Right hindlimb (tissue), 1 donor: ENCODE measurements at regions not wholly inside any gene's neighbourhood (a gene's known extent, or its start where the extent isn't known, plus 50 kb on each side); places are given as distances from the start of the nearest gene placed in this dataset.
A peak's percentile ranks its signal among the peaks of the same experiment; 100 is the strongest.

Source experiments
- DNase-seq: peaks from one replicate; pipeline ENCODE4 v3.0.0-alpha.2; 2018

GRCh38 chr2:103734911-103735310, 973.1 kb downstream of the TMEM182 start:
- DNase-seq = no peak

GRCh38 chr2:103738108-103738507, 976.3 kb downstream of the TMEM182 start:
- DNase-seq = no peak

GRCh38 chr2:103738606-103739005, 976.8 kb downstream of the TMEM182 start:
- DNase-seq = no peak

- DNase-seq = no peak
These were observed 977.4 kb downstream of the TMEM182 start for GRCh38 chr2:103739186-103739585.

GRCh38 chr2:103739921-103740320, 978.1 kb downstream of the TMEM182 start:
- no peak for DNase-seq

GRCh38 chr2:103740631-103741030, 978.8 kb downstream of the TMEM182 start:
- DNase-seq = no peak

- no peak for DNase-seq
These were observed 981.4 kb downstream of the TMEM182 start for GRCh38 chr2:103743195-103743594.

GRCh38 chr2:103754530-103754929, 992.7 kb downstream of the TMEM182 start:
- DNase-seq = no peak

- DNase-seq = no peak
These were observed 1012.1 kb downstream of the TMEM182 start for GRCh38 chr2:103773884-103774283.

- no peak for DNase-seq
These were observed 1018.4 kb downstream of the TMEM182 start for GRCh38 chr2:103780088-103780702.

- no peak for DNase-seq
These were observed 1019.5 kb downstream of the TMEM182 start for GRCh38 chr2:103781313-103781712.

GRCh38 chr2:103784261-103784660, 1022.4 kb downstream of the TMEM182 start:
- no peak for DNase-seq

GRCh38 chr2:103785432-103785831, 1023.6 kb downstream of the TMEM182 start:
- no peak for DNase-seq

GRCh38 chr2:103785956-103786355, 1024.1 kb downstream of the TMEM182 start:
- DNase-seq = no peak

- no peak for DNase-seq
These were observed 1026.6 kb downstream of the TMEM182 start for GRCh38 chr2:103788389-103788788.

- no peak for DNase-seq
These were observed 1027.1 kb downstream of the TMEM182 start for GRCh38 chr2:103788951-103789350.

GRCh38 chr2:103789381-103790095, 1027.7 kb downstream of the TMEM182 start:
- peak; percentile 55 for DNase-seq

- DNase-seq = no peak
These were observed 1030.2 kb downstream of the TMEM182 start for GRCh38 chr2:103792042-103792441.

- no peak for DNase-seq
These were observed 1036.5 kb downstream of the TMEM182 start for GRCh38 chr2:103798291-103798690.

GRCh38 chr2:103804013-103804412, 1042.2 kb downstream of the TMEM182 start:
- no peak for DNase-seq

- DNase-seq = no peak
These were observed 1043.9 kb downstream of the TMEM182 start for GRCh38 chr2:103805746-103806145.

- DNase-seq = no peak
These were observed 1045.1 kb upstream of the POU3F3 start for GRCh38 chr2:103808814-103809213.

GRCh38 chr2:103809415-103809814, 1044.5 kb upstream of the POU3F3 start:
- no peak for DNase-seq

GRCh38 chr2:103809941-103810441, 1043.9 kb upstream of the POU3F3 start:
- no peak for DNase-seq

GRCh38 chr2:103810875-103811274, 1043.0 kb upstream of the POU3F3 start:
- DNase-seq = no peak
